Vagina (tissue), 2 donors: ENCODE measurements at regions not wholly inside any gene's neighbourhood (a gene's known extent, or its start where the extent isn't known, plus 50 kb on each side); places are given as distances from the start of the nearest gene placed in this dataset.

ENCODE experiments used
- POLR2A ChIP-seq, 2 donors: fragments of 450-650 bp; IDR thresholded peaks; one replicate each; pipeline ENCODE4 v1.6.1; 2017; ENCODE audit warnings: antibody characterized with exemption in 2 of 2, mild to moderate bottlenecking in 2 of 2, moderate library complexity in 2 of 2
- TF ChIP-seq, protein P1 (sequence below), 3 experiments: fragments of 450-650 bp in 2 of 3; fragments of 200-600 bp in 1 of 3; sonication (generic) in 1 of 3; IDR thresholded peaks; one replicate each; pipeline ENCODE4 v1.5.1; 2017 to 2019; ENCODE audit warnings: antibody characterized with exemption in 3 of 3, mild to moderate bottlenecking in 2 of 3, moderate library complexity in 2 of 3

DNA sequence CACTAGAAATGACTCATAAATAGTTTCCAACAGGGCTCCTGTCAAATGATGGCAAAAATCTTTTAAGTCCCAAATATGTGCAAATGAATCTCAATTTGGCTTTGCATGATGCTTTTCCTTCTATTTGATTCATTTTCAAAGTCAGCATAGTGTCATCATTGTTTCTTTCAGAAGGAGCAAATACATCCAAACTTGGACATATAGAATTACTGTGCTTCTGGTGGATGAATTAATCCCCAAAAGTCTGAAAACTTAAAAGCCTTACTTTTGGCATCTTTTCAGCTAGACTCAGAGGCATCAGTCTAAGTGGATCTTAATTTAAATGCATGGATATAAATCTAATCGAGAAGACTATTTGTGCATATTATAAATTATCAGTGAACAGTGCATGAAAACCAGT lies 578.1 kb upstream of the FZD8 start:
- TF ChIP-seq, protein P1, sequence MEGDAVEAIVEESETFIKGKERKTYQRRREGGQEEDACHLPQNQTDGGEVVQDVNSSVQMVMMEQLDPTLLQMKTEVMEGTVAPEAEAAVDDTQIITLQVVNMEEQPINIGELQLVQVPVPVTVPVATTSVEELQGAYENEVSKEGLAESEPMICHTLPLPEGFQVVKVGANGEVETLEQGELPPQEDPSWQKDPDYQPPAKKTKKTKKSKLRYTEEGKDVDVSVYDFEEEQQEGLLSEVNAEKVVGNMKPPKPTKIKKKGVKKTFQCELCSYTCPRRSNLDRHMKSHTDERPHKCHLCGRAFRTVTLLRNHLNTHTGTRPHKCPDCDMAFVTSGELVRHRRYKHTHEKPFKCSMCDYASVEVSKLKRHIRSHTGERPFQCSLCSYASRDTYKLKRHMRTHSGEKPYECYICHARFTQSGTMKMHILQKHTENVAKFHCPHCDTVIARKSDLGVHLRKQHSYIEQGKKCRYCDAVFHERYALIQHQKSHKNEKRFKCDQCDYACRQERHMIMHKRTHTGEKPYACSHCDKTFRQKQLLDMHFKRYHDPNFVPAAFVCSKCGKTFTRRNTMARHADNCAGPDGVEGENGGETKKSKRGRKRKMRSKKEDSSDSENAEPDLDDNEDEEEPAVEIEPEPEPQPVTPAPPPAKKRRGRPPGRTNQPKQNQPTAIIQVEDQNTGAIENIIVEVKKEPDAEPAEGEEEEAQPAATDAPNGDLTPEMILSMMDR (IDR thresholded peaks at IDR 0.05) = no peak
- no peak for TF ChIP-seq POLR2A (IDR thresholded peaks at IDR 0.05)
